Endothelial cell of umbilical vein (primary cell): ENCODE measurements at regions not wholly inside any gene's neighbourhood (a gene's known extent, or its start where the extent isn't known, plus 50 kb on each side); places are given as distances from the start of the nearest gene placed in this dataset.

Experiments
- BruUV-seq: library from RNA; stranded (reverse); fragments of 400-500 nt; replicated peaks from 2 replicates; lab custom pipeline; 2021; lab: Mats Ljungman, UMichigan
- CTCF ChIA-PET: fragments of 300-600, 350-600 bp; sonication (Branson Sonifier 250); formaldehyde crosslinking; loops from one replicate; lab custom pipeline; 2021; ENCODE audit warnings: antibody characterized with exemption, inconsistent platforms; lab: Charles Lee
- POLR2A ChIA-PET: fragments of 300-600, 350-600 bp; sonication (Branson Sonifier 250); formaldehyde crosslinking; loops from one replicate; lab custom pipeline; 2021; ENCODE audit warnings: antibody characterized with exemption, inconsistent platforms; lab: Charles Lee
- DNase-seq: peaks from one replicate; pipeline ENCODE4 v3.0.0-alpha.2; 2011; ENCODE audit warnings: low read depth, low spot score
- FAIRE-seq: peaks from 2 replicates; lab custom pipeline; 2011; peaks lifted over from hg19 to GRCh38; lab: Jason Lieb, UNC
- H2AFZ ChIP-seq: 2 replicates; pipeline ENCODE4 v1.6.0; 2012; ENCODE audit warnings: low read depth, low read length, control low read depth, inconsistent platforms
- H3K27ac ChIP-seq: 2 replicates; pipeline ENCODE4 v1.5.1; 2011; ENCODE audit warnings: low read depth, mild to moderate bottlenecking, control low read depth, low read length, moderate library complexity; ENCODE audit not compliant: insufficient read depth
- H3K27me3 ChIP-seq, 2 experiments: 2 replicates each; pipeline versions ENCODE4 v1.6.0 to v1.6.1; 2011; ENCODE audit warnings: low read length in 2 of 2, mixed read lengths in 1 of 2; ENCODE audit not compliant: control insufficient read depth in 2 of 2, insufficient read depth in 2 of 2
- H3K36me3 ChIP-seq, 2 experiments: 2 replicates in 1 of 2; 3 replicates in 1 of 2; pipeline ENCODE4 v1.5.1; 2011; ENCODE audit warnings: low read length in 2 of 2, mild to moderate bottlenecking in 1 of 2, moderate library complexity in 1 of 2; ENCODE audit not compliant: control insufficient read depth in 2 of 2, insufficient read depth in 2 of 2; ENCODE audit errors: extremely low read depth in 1 of 2
- H3K4me1 ChIP-seq: 3 replicates; pipeline ENCODE4 v1.5.1; 2011; ENCODE audit warnings: mild to moderate bottlenecking, low read length; ENCODE audit not compliant: control insufficient read depth, insufficient read depth; ENCODE audit errors: extremely low read depth
- H3K4me2 ChIP-seq: 2 replicates; pipeline ENCODE4 v1.6.1; 2011; ENCODE audit warnings: low read length, control low read depth, mixed read lengths; ENCODE audit not compliant: insufficient read depth
- H3K4me3 ChIP-seq, 3 experiments: fragments of 200-600 bp in 1 of 3; sonication (generic), shearing (Covaris generic) in 1 of 3; replicated peaks in 1 of 3; 2 replicates each; pipeline ENCODE4 v1.5.1; 2011 to 2016; ENCODE audit warnings: control low read depth in 3 of 3, low read length in 3 of 3, mild to moderate bottlenecking in 2 of 3, inconsistent platforms in 1 of 3, low read depth in 1 of 3, moderate library complexity in 1 of 3; ENCODE audit not compliant: insufficient read depth in 1 of 3
- H3K79me2 ChIP-seq: 2 replicates; pipeline ENCODE4 v1.6.0; 2012; ENCODE audit warnings: low read length, inconsistent platforms; ENCODE audit not compliant: control insufficient read depth, insufficient read depth
- H3K9ac ChIP-seq: replicated peaks from 2 replicates; pipeline ENCODE3; 2011; ENCODE audit warnings: low read length, control low read depth; ENCODE audit not compliant: insufficient read depth; ENCODE audit errors: extremely low read depth
- H3K9me1 ChIP-seq: replicated peaks from 3 replicates; pipeline ENCODE4 v1.6.0; 2011; ENCODE audit warnings: mild to moderate bottlenecking, low read length; ENCODE audit not compliant: control insufficient read depth, insufficient read depth; ENCODE audit errors: extremely low read depth
- H3K9me3 ChIP-seq: replicated peaks from 2 replicates; pipeline ENCODE4 v1.5.1; 2012; ENCODE audit warnings: low read length, inconsistent platforms; ENCODE audit not compliant: control insufficient read depth, insufficient read depth
- H4K20me1 ChIP-seq: replicated peaks from 2 replicates; pipeline ENCODE3; 2011; ENCODE audit warnings: mild to moderate bottlenecking, low read length; ENCODE audit not compliant: control insufficient read depth, insufficient read depth; ENCODE audit errors: extremely low read depth
- CTCF ChIP-seq, 2 donors: IDR thresholded peaks; 1 replicate in 1 of 2; 2 replicates in 1 of 2; pipeline ENCODE4 v1.5.1; 2011; ENCODE audit warnings: low read length in 2 of 2, mild to moderate bottlenecking in 2 of 2, moderate library complexity in 2 of 2, control low read depth in 1 of 2, inconsistent platforms in 1 of 2, low read depth in 1 of 2; ENCODE audit not compliant: insufficient read depth in 1 of 2; ENCODE audit errors: extremely low read depth in 1 of 2
- EZH2 ChIP-seq: IDR thresholded peaks from 2 replicates; pipeline ENCODE4 v1.6.1; 2012; ENCODE audit warnings: borderline replicate concordance, low read depth, mild to moderate bottlenecking, moderate library complexity, low read length, inconsistent platforms; ENCODE audit not compliant: severe bottlenecking
- FOS ChIP-seq: IDR thresholded peaks from 2 replicates; pipeline ENCODE4 v1.6.1; 2011; ENCODE audit warnings: mild to moderate bottlenecking, low read length, moderate library complexity, borderline replicate concordance; ENCODE audit not compliant: insufficient read depth
- GATA2 ChIP-seq: IDR thresholded peaks from 2 replicates; pipeline ENCODE4 v1.7.0; 2011; ENCODE audit warnings: low read depth, mild to moderate bottlenecking, moderate library complexity, mixed read lengths, low read length; ENCODE audit not compliant: insufficient read length, insufficient read depth
- JUN ChIP-seq: IDR thresholded peaks from 2 replicates; pipeline ENCODE4 v1.6.1; 2011; ENCODE audit warnings: borderline replicate concordance, low read depth; ENCODE audit not compliant: insufficient read length, insufficient read depth
- MAX ChIP-seq: IDR thresholded peaks from 2 replicates; pipeline ENCODE4 v1.6.1; 2011; ENCODE audit not compliant: insufficient read depth, insufficient read length
- MYC ChIP-seq: IDR thresholded peaks from one replicate; pipeline ENCODE4 v1.6.1; 2011; ENCODE audit warnings: mild to moderate bottlenecking, low read depth, low read length
- POLR2A ChIP-seq: IDR thresholded peaks from 2 replicates; pipeline ENCODE4 v1.6.1; 2012; ENCODE audit warnings: low read depth, mild to moderate bottlenecking, control low read depth, low read length
- POLR2AphosphoS5 ChIP-seq: IDR thresholded peaks from 2 replicates; pipeline ENCODE4 v1.6.1; 2012; ENCODE audit warnings: low read depth, mild to moderate bottlenecking, control low read depth, low read length, moderate library complexity; ENCODE audit not compliant: insufficient read depth
- dilution Hi-C: fragments of 300-500 bp; cut with MboI; formaldehyde crosslinking; loops from one replicate; pipeline ENCODE4 v1.15.0; 2019; ENCODE audit warnings: low sequenced_read_pairs; ENCODE audit not compliant: extremely low pct_ligation_motif_present
- intact Hi-C: fragments of 100-400 bp; cut with micrococcal nuclease; formaldehyde crosslinking; loops from one replicate; pipeline ENCODE4 v1.10.0; 2022

- Histone ChIP-seq H3K36me3 (no peaks in the 10 kb centered on the region), H4K20me1 (no peaks in the 10 kb centered on the region), H3K9ac (no peak overlapping the region), H2AFZ (no peak overlapping the region), H3K79me2 (no peaks in the 10 kb centered on the region), H3K9me1 (no peaks in the 10 kb centered on the region), H3K27me3 (no peaks in the 10 kb centered on the region), H3K9me3 (no peaks in the 10 kb centered on the region), H3K4me2 (no peak overlapping the region), H3K4me3 (no peak overlapping the region), H3K27ac (no peak overlapping the region), H3K4me1 (no peaks in the 10 kb centered on the region)
- BruUV-seq: no TSS peak
- dilution Hi-C loops: no loop called here
- CTCF ChIA-PET: no interaction called here
- intact Hi-C loops: no loop called here
- TF ChIP-seq MYC: no peak
- POLR2A ChIA-PET: no interaction called here
- FAIRE-seq: no peak
- no peak for DNase-seq
Measured at GRCh38 chr7:110388457-110388856, 702.5 kb upstream of the LRRN3 start.

- Histone ChIP-seq H3K27ac (no peak overlapping the region), H4K20me1 (no peaks in the 10 kb centered on the region), H3K4me1 (no peaks in the 10 kb centered on the region), H3K9me3 (no peaks in the 10 kb centered on the region), H3K9ac (no peak overlapping the region), H3K79me2 (no peaks in the 10 kb centered on the region), H3K9me1 (no peaks in the 10 kb centered on the region), H3K4me2 (no peak overlapping the region), H2AFZ (no peak overlapping the region), H3K4me3 (no peak overlapping the region), H3K27me3 (no peaks in the 10 kb centered on the region), H3K36me3 (no peaks in the 10 kb centered on the region)
- DNase-seq (no peak), FAIRE-seq (no peak)
- intact Hi-C loops (no loop called here), dilution Hi-C loops (no loop called here)
- ChIA-PET CTCF (interaction anchor here (0.9 to 1.0 kb wide), 2 partner anchors 8 to 66 kb away, joined by 3 to 4 read pairs; no protein-coding TSS in a partner anchor), POLR2A (no interaction called here)
- BruUV-seq: no TSS peak
- TF ChIP-seq GATA2 (no peak), JUN (no peak), CTCF (IDR thresholded peaks at IDR 0.05; ENCODE audit: extremely low read depth in 1 of 2, insufficient read depth in 1 of 2, low read depth in 1 of 2, low read length in 2 of 2) (no peak), EZH2 (no peak), MYC (no peak), POLR2AphosphoS5 (no peak), FOS (no peak), MAX (no peak), POLR2A (no peak)
Measured at GRCh38 chr7:110396021-110396420, 694.9 kb upstream of the LRRN3 start.
